ENCODE measurements at regions not wholly inside any gene's neighbourhood (a gene's known extent, or its start where the extent isn't known, plus 50 kb on each side); places are given as distances from the start of the nearest gene placed in this dataset.

DNA sequence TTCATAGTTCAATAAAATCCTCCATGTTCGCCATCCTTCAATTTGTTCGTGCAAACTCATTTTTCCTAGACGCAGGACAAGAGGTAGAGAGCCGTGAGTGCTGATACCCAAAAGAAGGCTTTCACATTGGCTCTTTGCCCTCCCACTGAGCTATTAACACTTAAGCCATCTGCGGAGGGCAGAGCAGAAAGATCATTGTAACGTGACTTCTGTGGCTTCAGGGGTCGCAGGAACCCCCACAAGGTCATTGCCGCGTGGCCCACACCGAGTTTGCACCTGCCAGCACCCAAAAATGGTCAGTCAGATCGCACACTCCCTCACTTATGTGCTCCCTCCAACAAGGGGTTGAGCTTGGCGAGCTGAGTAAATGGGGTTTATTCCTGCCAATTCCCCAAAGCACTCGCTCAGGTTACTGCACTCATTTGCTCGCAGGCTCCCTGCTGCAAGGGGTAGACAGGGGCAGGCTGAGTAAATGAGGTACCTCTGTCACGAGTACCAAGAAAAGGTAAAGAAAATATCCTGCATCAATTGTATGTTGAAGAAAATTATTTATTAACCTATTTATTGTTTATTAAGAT, 144.1 kb downstream of the PRR20E start:
- Histone ChIP-seq H4K20me1 (replicated peaks; ENCODE audit: control insufficient read depth, insufficient read depth, low read length) (no peaks in the 10 kb centered on the region), H3K9me3 (replicated peaks; ENCODE audit: control insufficient read depth, insufficient read depth, low read depth, low read length) (no peaks in the 10 kb centered on the region), H3K79me2 (ENCODE audit: control insufficient read depth, insufficient read depth, low read length) (no peaks in the 10 kb centered on the region), H3K9me1 (ENCODE audit: control insufficient read depth, insufficient read depth, low read length) (no peaks in the 10 kb centered on the region), H2AFZ (ENCODE audit: low read depth, low read length) (no peak overlapping the region), H3K9ac (ENCODE audit: insufficient read depth in 1 of 2, low read depth in 2 of 2, low read length in 2 of 2) (no peak overlapping the region), H3K27ac (ENCODE audit: extremely low read depth, low read depth, low read length) (no peak overlapping the region), H3K36me3 (ENCODE audit: control insufficient read depth, insufficient read depth, low read length) (no peaks in the 10 kb centered on the region), H3K4me3 (no peak overlapping the region), H3K4me1 (replicated peaks in 1 of 2; ENCODE audit: control insufficient read depth in 2 of 2, insufficient read depth in 2 of 2, low read length in 2 of 2) (no peaks in the 10 kb centered on the region), H3K4me2 (ENCODE audit: insufficient read depth, low read length) (no peak overlapping the region), H3K27me3 (ENCODE audit: control insufficient read depth in 2 of 2, insufficient read depth in 2 of 2, low read length in 2 of 2) (no peaks in the 10 kb centered on the region)
- DNase-seq (ENCODE audit: extremely low read depth in 1 of 4, low spot score in 3 of 4): no peak
- BruUV-seq (replicated peaks): no TSS peak
- FAIRE-seq: no peak
- no peak for ATAC-seq
- WGBS (ENCODE audit: insufficient coverage, low coverage, missing lambda C conversion rate): 2% methylated on average over 11 of the region's 15 CpGs
- intact Hi-C loops (cut with micrococcal nuclease): no loop called here
- ChIA-PET CTCF (ENCODE audit: low intra/inter-chr PET ratio) (no interaction called here), POLR2A (no interaction called here)
- in situ Hi-C loops (cut with MboI): no loop called here
- TF ChIP-seq, protein P1, sequence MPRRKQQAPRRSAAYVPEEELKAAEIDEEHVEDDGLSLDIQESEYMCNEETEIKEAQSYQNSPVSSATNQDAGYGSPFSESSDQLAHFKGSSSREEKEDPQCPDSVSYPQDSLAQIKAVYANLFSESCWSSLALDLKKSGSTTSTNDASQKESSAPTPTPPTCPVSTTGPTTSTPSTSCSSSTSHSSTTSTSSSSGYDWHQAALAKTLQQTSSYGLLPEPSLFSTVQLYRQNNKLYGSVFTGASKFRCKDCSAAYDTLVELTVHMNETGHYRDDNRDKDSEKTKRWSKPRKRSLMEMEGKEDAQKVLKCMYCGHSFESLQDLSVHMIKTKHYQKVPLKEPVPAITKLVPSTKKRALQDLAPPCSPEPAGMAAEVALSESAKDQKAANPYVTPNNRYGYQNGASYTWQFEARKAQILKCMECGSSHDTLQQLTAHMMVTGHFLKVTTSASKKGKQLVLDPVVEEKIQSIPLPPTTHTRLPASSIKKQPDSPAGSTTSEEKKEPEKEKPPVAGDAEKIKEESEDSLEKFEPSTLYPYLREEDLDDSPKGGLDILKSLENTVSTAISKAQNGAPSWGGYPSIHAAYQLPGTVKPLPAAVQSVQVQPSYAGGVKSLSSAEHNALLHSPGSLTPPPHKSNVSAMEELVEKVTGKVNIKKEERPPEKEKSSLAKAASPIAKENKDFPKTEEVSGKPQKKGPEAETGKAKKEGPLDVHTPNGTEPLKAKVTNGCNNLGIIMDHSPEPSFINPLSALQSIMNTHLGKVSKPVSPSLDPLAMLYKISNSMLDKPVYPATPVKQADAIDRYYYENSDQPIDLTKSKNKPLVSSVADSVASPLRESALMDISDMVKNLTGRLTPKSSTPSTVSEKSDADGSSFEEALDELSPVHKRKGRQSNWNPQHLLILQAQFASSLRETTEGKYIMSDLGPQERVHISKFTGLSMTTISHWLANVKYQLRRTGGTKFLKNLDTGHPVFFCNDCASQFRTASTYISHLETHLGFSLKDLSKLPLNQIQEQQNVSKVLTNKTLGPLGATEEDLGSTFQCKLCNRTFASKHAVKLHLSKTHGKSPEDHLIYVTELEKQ (CRISPR knock-in tag; IDR thresholded peaks at IDR 0.05): no peak
- no peak for TF ChIP-seq MYC (IDR thresholded peaks at IDR 0.05; ENCODE audit: low read depth, low read length)
- no peak for TF ChIP-seq MYC (CRISPR knock-in tag; IDR thresholded peaks at IDR 0.05; ENCODE audit: borderline replicate concordance, low read depth)
- TF ChIP-seq, protein P2, sequence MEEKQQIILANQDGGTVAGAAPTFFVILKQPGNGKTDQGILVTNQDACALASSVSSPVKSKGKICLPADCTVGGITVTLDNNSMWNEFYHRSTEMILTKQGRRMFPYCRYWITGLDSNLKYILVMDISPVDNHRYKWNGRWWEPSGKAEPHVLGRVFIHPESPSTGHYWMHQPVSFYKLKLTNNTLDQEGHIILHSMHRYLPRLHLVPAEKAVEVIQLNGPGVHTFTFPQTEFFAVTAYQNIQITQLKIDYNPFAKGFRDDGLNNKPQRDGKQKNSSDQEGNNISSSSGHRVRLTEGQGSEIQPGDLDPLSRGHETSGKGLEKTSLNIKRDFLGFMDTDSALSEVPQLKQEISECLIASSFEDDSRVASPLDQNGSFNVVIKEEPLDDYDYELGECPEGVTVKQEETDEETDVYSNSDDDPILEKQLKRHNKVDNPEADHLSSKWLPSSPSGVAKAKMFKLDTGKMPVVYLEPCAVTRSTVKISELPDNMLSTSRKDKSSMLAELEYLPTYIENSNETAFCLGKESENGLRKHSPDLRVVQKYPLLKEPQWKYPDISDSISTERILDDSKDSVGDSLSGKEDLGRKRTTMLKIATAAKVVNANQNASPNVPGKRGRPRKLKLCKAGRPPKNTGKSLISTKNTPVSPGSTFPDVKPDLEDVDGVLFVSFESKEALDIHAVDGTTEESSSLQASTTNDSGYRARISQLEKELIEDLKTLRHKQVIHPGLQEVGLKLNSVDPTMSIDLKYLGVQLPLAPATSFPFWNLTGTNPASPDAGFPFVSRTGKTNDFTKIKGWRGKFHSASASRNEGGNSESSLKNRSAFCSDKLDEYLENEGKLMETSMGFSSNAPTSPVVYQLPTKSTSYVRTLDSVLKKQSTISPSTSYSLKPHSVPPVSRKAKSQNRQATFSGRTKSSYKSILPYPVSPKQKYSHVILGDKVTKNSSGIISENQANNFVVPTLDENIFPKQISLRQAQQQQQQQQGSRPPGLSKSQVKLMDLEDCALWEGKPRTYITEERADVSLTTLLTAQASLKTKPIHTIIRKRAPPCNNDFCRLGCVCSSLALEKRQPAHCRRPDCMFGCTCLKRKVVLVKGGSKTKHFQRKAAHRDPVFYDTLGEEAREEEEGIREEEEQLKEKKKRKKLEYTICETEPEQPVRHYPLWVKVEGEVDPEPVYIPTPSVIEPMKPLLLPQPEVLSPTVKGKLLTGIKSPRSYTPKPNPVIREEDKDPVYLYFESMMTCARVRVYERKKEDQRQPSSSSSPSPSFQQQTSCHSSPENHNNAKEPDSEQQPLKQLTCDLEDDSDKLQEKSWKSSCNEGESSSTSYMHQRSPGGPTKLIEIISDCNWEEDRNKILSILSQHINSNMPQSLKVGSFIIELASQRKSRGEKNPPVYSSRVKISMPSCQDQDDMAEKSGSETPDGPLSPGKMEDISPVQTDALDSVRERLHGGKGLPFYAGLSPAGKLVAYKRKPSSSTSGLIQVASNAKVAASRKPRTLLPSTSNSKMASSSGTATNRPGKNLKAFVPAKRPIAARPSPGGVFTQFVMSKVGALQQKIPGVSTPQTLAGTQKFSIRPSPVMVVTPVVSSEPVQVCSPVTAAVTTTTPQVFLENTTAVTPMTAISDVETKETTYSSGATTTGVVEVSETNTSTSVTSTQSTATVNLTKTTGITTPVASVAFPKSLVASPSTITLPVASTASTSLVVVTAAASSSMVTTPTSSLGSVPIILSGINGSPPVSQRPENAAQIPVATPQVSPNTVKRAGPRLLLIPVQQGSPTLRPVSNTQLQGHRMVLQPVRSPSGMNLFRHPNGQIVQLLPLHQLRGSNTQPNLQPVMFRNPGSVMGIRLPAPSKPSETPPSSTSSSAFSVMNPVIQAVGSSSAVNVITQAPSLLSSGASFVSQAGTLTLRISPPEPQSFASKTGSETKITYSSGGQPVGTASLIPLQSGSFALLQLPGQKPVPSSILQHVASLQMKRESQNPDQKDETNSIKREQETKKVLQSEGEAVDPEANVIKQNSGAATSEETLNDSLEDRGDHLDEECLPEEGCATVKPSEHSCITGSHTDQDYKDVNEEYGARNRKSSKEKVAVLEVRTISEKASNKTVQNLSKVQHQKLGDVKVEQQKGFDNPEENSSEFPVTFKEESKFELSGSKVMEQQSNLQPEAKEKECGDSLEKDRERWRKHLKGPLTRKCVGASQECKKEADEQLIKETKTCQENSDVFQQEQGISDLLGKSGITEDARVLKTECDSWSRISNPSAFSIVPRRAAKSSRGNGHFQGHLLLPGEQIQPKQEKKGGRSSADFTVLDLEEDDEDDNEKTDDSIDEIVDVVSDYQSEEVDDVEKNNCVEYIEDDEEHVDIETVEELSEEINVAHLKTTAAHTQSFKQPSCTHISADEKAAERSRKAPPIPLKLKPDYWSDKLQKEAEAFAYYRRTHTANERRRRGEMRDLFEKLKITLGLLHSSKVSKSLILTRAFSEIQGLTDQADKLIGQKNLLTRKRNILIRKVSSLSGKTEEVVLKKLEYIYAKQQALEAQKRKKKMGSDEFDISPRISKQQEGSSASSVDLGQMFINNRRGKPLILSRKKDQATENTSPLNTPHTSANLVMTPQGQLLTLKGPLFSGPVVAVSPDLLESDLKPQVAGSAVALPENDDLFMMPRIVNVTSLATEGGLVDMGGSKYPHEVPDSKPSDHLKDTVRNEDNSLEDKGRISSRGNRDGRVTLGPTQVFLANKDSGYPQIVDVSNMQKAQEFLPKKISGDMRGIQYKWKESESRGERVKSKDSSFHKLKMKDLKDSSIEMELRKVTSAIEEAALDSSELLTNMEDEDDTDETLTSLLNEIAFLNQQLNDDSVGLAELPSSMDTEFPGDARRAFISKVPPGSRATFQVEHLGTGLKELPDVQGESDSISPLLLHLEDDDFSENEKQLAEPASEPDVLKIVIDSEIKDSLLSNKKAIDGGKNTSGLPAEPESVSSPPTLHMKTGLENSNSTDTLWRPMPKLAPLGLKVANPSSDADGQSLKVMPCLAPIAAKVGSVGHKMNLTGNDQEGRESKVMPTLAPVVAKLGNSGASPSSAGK (IDR thresholded peaks at IDR 0.05): no peak
- TF ChIP-seq MAZ (CRISPR knock-in tag; conservative IDR thresholded peaks at IDR 0.05 in 1 of 2, IDR thresholded peaks at IDR 0.05 in 1 of 2): no peak
- TF ChIP-seq CCNT2 (IDR thresholded peaks at IDR 0.05; ENCODE audit: borderline replicate concordance, extremely low read depth, insufficient read length, low read depth, low read length): no peak
- no peak for TF ChIP-seq ZNF41 (CRISPR knock-in tag; conservative IDR thresholded peaks at IDR 0.05)

Measured in K562 (cell line).